Stimulated activated CD4-positive, alpha-beta T cell treated with anti-CD3 and anti-CD28 coated beads, Interleukin-15, amount 100 ng/mL, for 1 hour (primary cell): ENCODE measurements at regions not wholly inside any gene's neighbourhood (a gene's known extent, or its start where the extent isn't known, plus 50 kb on each side); places are given as distances from the start of the nearest gene placed in this dataset.

Source experiments
- DNase-seq, 2 donors: peaks; one replicate each; pipeline ENCODE4 v3.0.0-alpha.2; 2020; ENCODE audit warnings: low read depth in 1 of 2, low spot score in 1 of 2

DNA sequence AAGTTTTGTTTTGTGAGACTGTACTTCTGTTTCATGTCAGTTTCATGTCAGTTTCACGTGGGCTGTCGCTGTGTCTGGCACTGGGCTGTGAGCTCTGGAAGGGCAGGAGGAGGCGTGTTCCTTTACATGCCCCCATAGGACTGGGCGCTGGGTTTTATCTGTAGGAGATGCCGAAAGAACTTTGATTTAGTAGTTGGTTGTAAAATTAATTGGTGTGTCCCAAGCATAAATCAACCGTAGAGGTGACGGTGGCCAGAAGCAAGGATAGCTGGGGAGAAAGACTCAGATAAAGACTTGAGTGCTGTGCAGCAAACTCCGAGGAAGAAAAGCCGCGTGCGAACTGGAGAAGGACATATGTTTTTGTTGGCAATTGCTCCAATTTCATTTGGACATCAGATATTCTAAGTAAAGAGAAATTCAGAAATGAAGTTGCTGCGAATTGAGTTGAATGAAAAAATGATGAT lies 182.5 kb downstream of the VRK1 start:
- no peak for DNase-seq

GRCh38 chr14:96980835-96981234 lies 183.7 kb downstream of the VRK1 start:
- DNase-seq = no peak

DNA sequence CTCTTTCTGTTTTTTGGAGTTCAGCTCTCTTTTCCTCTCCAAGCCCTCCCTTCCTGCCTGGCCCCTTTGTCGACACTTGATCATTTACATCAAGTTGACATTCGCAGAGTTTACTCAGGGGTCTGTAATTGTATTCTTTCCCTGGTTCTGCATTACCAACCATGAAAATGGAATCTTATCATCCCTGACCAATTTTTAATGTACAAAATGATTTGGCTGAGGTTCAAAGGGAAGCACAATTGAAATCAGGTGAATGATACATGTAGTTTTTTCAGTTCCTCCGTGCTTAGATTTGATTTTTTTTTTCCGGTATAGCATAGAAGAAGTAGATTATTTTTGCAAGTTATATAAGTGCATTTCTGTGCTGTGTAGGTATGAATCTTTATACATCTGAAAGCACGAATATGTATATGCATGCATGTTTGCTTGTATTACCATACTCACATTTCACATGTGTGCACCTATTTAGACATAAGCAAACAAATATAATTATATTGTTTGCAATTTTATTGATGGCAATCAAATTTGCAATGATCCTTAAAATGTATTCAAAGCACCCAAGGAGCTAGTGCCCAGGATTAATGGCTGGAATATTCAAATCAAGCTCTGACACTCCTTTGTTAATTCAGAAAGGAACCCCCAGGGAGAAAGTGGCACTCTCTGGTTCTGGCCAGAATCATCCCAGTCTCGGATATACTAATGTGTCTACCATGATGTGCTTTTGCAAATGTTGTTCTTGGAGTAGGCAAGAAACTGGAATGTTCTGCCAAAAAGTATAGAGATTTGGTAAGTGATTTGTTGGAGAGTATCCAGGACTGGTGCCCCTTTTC lies 189.3 kb downstream of the VRK1 start:
- no peak for DNase-seq

GRCh38 chr14:96987086-96987474 lies 189.9 kb downstream of the VRK1 start:
- no peak for DNase-seq

DNA sequence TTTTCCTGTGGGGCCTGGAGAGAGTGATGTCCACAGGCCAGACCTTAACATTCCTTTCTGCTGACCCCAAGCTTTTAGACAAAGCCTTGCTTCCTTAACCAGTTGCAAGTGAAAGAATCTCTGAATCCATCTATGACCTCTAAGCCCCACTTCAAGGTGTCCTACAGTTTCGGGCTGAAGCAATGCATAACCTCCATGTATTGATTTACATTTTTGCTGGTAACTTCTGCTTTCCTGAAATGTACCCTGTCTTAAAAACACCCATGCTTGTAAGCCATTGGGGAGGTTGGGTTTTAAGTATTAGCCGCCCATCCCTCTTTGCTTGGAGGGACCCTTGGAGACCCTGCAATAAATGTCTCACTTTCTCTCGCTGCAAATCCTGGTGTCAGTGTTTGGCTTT lies 190.6 kb downstream of the VRK1 start:
- DNase-seq = no peak

DNA sequence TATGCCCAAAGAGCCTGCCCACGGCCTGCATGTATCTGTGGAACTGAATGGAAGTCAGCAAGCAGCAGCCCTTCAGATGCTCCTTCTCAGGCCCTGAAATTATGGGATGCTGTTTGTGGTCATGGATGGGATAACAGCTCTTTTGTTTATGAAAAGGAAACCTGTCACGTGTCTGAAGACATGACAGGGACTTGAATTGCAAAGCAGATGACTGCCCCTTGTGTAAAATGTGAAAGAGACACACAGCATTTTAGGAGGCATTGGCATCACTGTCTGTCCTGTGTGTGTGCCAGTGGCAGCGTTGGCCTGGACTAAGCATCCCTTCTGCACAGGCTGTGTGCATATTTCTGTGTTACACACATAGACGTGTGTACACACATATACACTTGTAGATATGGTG lies 192.1 kb downstream of the VRK1 start:
- DNase-seq = no peak

- DNase-seq = no peak
These were observed 194.0 kb downstream of the VRK1 start for GRCh38 chr14:96991226-96991625.

GRCh38 chr14:96994999-96995398 lies 197.8 kb downstream of the VRK1 start:
- no peak for DNase-seq

- no peak for DNase-seq
These were observed 200.1 kb downstream of the VRK1 start for GRCh38 chr14:96997269-96997668.

DNA sequence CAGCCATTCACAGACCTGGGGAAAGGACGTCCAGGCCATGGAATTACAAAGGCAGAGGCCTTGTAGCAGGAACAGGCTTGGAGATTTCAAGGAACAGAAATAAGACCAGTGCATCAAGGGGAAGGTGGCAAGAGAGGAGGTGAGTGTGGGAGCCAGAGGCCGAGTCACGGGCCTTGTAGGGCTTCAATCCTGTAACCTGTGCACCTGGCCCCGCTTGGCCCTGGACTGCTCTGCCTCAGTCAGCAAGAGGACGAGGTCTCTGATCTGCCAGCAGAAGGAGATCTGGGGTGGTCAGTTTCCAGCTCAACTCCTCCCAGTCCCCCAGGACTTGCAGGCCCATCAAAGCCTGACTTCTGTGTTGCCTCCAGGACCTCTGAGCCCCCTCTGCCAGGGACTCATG lies 200.8 kb downstream of the VRK1 start:
- no peak for DNase-seq

GRCh38 chr14:96999654-97000155 lies 202.5 kb downstream of the VRK1 start:
- DNase-seq = no peak

DNA sequence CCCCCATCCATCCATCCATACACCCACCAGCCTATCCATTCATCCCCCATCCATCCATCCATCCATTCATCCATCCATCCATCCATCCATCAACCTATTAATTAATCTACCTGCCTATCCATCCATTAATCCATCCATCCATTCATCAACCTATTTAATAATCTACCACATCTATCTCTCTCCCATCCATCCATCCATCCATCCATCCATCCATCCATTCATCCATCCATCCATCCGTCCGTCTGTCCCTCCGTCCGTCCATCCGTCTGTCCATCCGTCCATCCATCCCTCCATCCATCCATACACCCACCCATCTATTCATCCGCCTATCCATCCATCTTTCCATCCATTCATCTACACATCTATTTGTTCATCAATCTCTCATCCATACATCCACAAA lies 205.3 kb downstream of the VRK1 start:
- no peak for DNase-seq

DNA sequence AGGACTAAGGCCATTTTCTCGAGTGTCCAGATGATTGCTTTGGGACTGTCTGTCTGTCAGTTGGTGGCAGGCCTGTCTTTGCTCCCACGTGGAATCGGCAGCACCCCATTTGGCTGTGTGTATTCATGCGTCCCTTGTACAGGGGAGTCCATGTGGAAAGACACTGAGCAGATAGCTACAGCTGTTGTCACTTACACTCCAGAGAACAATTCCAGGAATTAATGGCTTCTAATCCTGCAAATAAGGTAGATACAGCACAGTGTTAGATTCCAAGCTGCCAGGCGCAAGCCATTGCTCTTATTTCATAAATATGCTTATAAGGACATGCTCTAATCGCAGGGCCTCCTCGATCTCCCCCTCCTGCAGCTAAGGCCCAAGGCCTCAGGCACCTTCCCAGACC lies 208.8 kb downstream of the VRK1 start:
- no peak for DNase-seq

- DNase-seq = no peak
These were observed 213.4 kb downstream of the VRK1 start for GRCh38 chr14:97010491-97011160.

GRCh38 chr14:97013878-97014277 lies 216.7 kb downstream of the VRK1 start:
- no peak for DNase-seq

GRCh38 chr14:97021001-97021400 lies 223.8 kb downstream of the VRK1 start:
- no peak for DNase-seq

DNA sequence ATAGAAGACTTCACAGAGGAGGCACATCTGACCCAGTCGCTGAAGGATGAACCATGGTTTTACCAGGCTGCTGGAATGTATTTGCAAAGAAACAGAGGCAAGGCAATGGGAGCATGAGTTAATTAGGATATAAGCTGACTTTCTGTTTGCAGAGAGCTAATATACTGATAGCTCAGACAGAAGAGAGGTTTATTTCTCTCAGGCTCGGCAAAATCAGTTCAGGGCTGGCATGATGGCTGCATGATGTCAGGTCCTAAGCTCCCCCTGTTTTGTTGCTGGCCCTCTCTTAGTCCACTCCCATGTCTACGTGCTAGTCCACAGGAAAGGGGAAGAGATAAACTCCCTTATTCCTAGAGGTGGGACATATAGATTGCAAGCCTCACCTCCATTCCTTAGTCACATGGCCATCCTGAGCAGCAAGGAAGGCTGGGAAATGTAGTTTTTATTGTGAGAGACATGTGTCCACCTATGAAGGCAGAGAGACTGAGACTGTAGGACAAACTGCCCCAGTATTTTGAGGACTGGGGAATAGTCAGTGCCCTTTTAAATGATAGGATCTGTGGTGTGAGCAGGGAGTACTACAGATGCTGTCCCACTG lies 224.5 kb downstream of the VRK1 start:
- no peak for DNase-seq

DNA sequence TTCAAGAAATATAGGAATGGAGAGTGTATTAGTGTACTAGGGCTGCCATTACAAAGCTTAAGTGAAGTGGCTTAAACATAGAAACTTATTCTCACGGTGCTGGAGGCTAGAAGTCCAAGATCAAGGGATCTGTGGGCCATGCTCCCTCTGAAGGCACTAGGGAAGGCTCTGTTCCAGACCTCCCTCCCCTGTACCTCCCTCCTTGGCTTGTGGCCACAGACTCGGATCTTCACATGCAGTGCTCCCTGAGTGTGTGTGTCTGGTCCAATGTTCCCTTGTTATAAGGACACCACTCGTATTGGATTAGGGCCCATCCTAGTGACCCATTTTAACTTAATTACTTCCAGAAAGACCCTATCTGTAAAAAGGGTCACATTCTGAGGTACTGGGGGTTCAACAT lies 225.6 kb downstream of the VRK1 start:
- no peak for DNase-seq

DNA sequence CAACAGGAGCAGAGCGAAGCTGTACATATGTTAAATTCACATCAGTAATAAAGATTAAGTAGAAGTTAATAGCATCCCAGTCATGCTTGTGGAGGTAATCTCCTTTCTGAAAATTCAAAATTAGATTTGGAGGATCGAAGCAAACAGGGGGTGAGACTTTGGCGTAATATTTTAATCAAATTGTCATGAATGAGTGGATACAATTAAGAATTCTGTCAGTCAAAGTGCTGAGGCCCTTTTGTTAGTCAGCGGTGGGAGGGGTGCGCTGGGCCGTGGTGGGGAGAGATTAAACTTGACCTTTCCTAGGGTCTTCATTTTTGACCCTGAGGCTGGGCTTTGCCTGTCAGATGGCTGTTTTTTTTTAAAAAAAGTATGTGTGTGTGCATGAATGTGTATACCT lies 226.7 kb downstream of the VRK1 start:
- no peak for DNase-seq

DNA sequence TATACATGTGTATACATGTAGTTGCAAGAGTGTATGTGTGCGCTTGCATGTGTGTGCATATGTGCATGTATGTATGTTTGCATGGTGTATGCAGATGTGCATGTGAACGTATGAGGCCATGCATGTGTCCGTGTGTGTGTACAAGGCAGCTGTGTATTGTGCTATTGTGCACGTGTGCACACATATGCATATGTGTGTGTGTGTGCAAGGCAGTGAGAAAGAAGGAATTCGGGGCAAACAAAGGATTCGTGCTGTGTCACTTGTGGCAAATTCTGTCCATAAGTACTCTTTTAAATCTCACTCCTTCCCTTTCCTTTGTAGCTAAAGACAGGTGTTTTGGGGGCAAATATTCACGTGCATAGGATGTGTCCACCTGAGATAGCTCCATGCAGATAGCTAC lies 227.1 kb downstream of the VRK1 start:
- DNase-seq = no peak

DNA sequence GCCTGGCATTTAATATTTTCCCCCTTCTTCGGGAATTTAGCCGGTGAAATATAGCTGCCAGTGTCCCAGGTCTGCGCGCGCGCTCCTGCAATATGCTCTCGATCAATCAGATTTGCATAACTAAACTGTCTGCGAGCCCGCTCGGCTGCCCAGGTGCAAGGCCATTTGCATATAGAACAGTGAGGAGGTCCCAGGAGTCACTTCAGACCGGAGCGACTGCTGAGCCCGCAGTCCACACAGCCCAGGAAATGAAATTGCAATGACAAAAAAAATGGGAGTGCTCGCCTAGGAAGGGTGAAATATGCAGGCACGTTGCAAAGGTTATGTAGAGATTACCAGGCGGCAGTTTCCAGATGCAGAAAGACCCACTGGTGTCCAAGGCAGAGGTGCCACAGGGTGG lies 228.5 kb downstream of the VRK1 start:
- DNase-seq = no peak
